ENCODE measurements at regions not wholly inside any gene's neighbourhood (a gene's known extent, or its start where the extent isn't known, plus 50 kb on each side); places are given as distances from the start of the nearest gene placed in this dataset.
A peak's percentile ranks its signal among the peaks of the same experiment; 100 is the strongest.
"Not testable (repeated sequence)": the region's sequence is repeated elsewhere in the genome, so short reads cannot be mapped to it uniquely, and the experiment has no call there.

- POLR2A ChIA-PET, DNase-seq, H3K36me3 Mint-ChIP-seq, H3K4me3 Mint-ChIP-seq, H3K27me3 Mint-ChIP-seq, H3K9me3 Mint-ChIP-seq, ATAC-seq, H3K4me1 Mint-ChIP-seq: not testable (repeated sequence)
- H3K27ac Mint-ChIP-seq: peak overlapping the region in 1 of 10 donors; percentile 66
These were observed 553.1 kb downstream of the TTLL7 start for GRCh38 chr1:83445873-83446272.

- H3K9me3 Mint-ChIP-seq, POLR2A ChIA-PET, DNase-seq, H3K36me3 Mint-ChIP-seq, H3K4me1 Mint-ChIP-seq, ATAC-seq, H3K27ac Mint-ChIP-seq, H3K27me3 Mint-ChIP-seq, H3K4me3 Mint-ChIP-seq: not testable (repeated sequence)
These were observed 556.5 kb downstream of the TTLL7 start for GRCh38 chr1:83442412-83442811.

GRCh38 chr1:83440586-83440985, 558.3 kb downstream of the TTLL7 start:
- ATAC-seq, POLR2A ChIA-PET, H3K4me1 Mint-ChIP-seq, H3K9me3 Mint-ChIP-seq, H3K27ac Mint-ChIP-seq, H3K36me3 Mint-ChIP-seq, DNase-seq, H3K4me3 Mint-ChIP-seq, H3K27me3 Mint-ChIP-seq: not testable (repeated sequence)

- H3K27ac Mint-ChIP-seq, POLR2A ChIA-PET, H3K36me3 Mint-ChIP-seq, ATAC-seq, H3K27me3 Mint-ChIP-seq, DNase-seq, H3K4me3 Mint-ChIP-seq, H3K4me1 Mint-ChIP-seq, H3K9me3 Mint-ChIP-seq: not testable (repeated sequence)
These were observed 558.9 kb downstream of the TTLL7 start for GRCh38 chr1:83440021-83440420.

- H3K27me3 Mint-ChIP-seq, H3K4me3 Mint-ChIP-seq, POLR2A ChIA-PET, H3K36me3 Mint-ChIP-seq, H3K27ac Mint-ChIP-seq, H3K4me1 Mint-ChIP-seq, ATAC-seq, DNase-seq: not testable (repeated sequence)
- peaks cover 0 to 10% (median 4%) of the 10 kb centered on the region in 9 donors for H3K9me3 Mint-ChIP-seq
These were observed 560.6 kb downstream of the TTLL7 start for GRCh38 chr1:83438316-83438715.

GRCh38 chr1:83435336-83435735, 563.6 kb downstream of the TTLL7 start:
- H3K9me3 Mint-ChIP-seq: peaks cover 0 to 10% (median 4%) of the 10 kb centered on the region in 9 donors
- DNase-seq, ATAC-seq, H3K27ac Mint-ChIP-seq, H3K27me3 Mint-ChIP-seq, H3K36me3 Mint-ChIP-seq, H3K4me3 Mint-ChIP-seq, POLR2A ChIA-PET, H3K4me1 Mint-ChIP-seq: not testable (repeated sequence)

- H3K36me3 Mint-ChIP-seq, H3K4me1 Mint-ChIP-seq, POLR2A ChIA-PET, H3K27me3 Mint-ChIP-seq, H3K4me3 Mint-ChIP-seq, DNase-seq, ATAC-seq, H3K9me3 Mint-ChIP-seq: not testable (repeated sequence)
- peak overlapping the region in 1 of 10 donors; percentile 5 for H3K27ac Mint-ChIP-seq
These were observed 571.4 kb downstream of the TTLL7 start for GRCh38 chr1:83427566-83427965.

GRCh38 chr1:83423382-83423781, 575.5 kb downstream of the TTLL7 start:
- POLR2A ChIA-PET, H3K27ac Mint-ChIP-seq, DNase-seq, H3K4me3 Mint-ChIP-seq, ATAC-seq, H3K36me3 Mint-ChIP-seq, H3K4me1 Mint-ChIP-seq, H3K27me3 Mint-ChIP-seq: not testable (repeated sequence)
- H3K9me3 Mint-ChIP-seq: peaks cover 0 to 11% (median 0%) of the 10 kb centered on the region in 9 donors

GRCh38 chr1:83418558-83418957, 580.4 kb downstream of the TTLL7 start:
- DNase-seq (no peak), ATAC-seq (no peak)
- Mint-ChIP-seq H3K36me3 (no peaks in the 10 kb centered on the region), H3K4me1 (peaks cover 0 to 3% (median under 1%) of the 10 kb centered on the region in 4 donors), H3K27me3 (no peaks in the 10 kb centered on the region), H3K4me3 (no peak overlapping the region), H3K27ac (no peak overlapping the region), H3K9me3 (peaks cover 0 to 11% (median 0%) of the 10 kb centered on the region in 9 donors)
- POLR2A ChIA-PET: no interaction called here

GRCh38 chr1:83413839-83414107, 585.2 kb downstream of the TTLL7 start:
- DNase-seq, H3K4me1 Mint-ChIP-seq, H3K4me3 Mint-ChIP-seq, H3K27me3 Mint-ChIP-seq, POLR2A ChIA-PET, ATAC-seq, H3K36me3 Mint-ChIP-seq, H3K9me3 Mint-ChIP-seq, H3K27ac Mint-ChIP-seq: not testable (repeated sequence)

GRCh38 chr1:83410746-83411413, 588.1 kb downstream of the TTLL7 start:
- H3K27me3 Mint-ChIP-seq, H3K9me3 Mint-ChIP-seq, H3K36me3 Mint-ChIP-seq, POLR2A ChIA-PET, H3K4me1 Mint-ChIP-seq, H3K4me3 Mint-ChIP-seq, DNase-seq, ATAC-seq, H3K27ac Mint-ChIP-seq: not testable (repeated sequence)

- H3K9me3 Mint-ChIP-seq, POLR2A ChIA-PET, H3K27me3 Mint-ChIP-seq, ATAC-seq, H3K36me3 Mint-ChIP-seq, DNase-seq, H3K4me1 Mint-ChIP-seq, H3K4me3 Mint-ChIP-seq: not testable (repeated sequence)
- H3K27ac Mint-ChIP-seq: peak overlapping the region in 1 of 10 donors; percentile 25
These were observed 592.1 kb downstream of the TTLL7 start for GRCh38 chr1:83406693-83407371.

- H3K36me3 Mint-ChIP-seq, H3K27me3 Mint-ChIP-seq, ATAC-seq, H3K4me1 Mint-ChIP-seq, DNase-seq, H3K4me3 Mint-ChIP-seq, H3K9me3 Mint-ChIP-seq, POLR2A ChIA-PET: not testable (repeated sequence)
- peak overlapping the region in 4 of 10 donors; percentile 0 to 54 (median 39) for H3K27ac Mint-ChIP-seq
These were observed 593.1 kb downstream of the TTLL7 start for GRCh38 chr1:83405789-83406188.

- H3K36me3 Mint-ChIP-seq, H3K4me1 Mint-ChIP-seq, H3K9me3 Mint-ChIP-seq, DNase-seq, ATAC-seq, POLR2A ChIA-PET, H3K4me3 Mint-ChIP-seq, H3K27me3 Mint-ChIP-seq: not testable (repeated sequence)
- peak overlapping the region in 1 of 10 donors; percentile 12 for H3K27ac Mint-ChIP-seq
These were observed 595.4 kb downstream of the TTLL7 start for GRCh38 chr1:83403500-83403899.
